GM10248 (cell line): ENCODE measurements at regions not wholly inside any gene's neighbourhood (a gene's known extent, or its start where the extent isn't known, plus 50 kb on each side); places are given as distances from the start of the nearest gene placed in this dataset.

Experiments
- CTCF ChIA-PET: fragments of 300-600 bp; sonication (Branson Sonifier 250); formaldehyde crosslinking; extraction: SDS; loops from one replicate; lab custom pipeline; 2021; ENCODE audit warnings: antibody characterized with exemption; lab: Yijun Ruan, JAX
- POLR2A ChIA-PET: fragments of 350-650 bp; sonication (Branson Sonifier 250); formaldehyde crosslinking; extraction: SDS; loops from one replicate; lab custom pipeline; 2020; ENCODE audit warnings: antibody characterized with exemption; lab: Yijun Ruan, JAX
- DNase-seq: peaks from one replicate; pipeline ENCODE4 v3.0.0; 2012; ENCODE audit errors: extremely low spot score
- TF ChIP-seq, protein P1 (sequence below): IDR thresholded peaks from 2 replicates; pipeline ENCODE4 v1.5.1; 2012; ENCODE audit warnings: mild to moderate bottlenecking, low read depth; ENCODE audit errors: extremely low read depth, missing control alignments, control extremely low read depth

DNA sequence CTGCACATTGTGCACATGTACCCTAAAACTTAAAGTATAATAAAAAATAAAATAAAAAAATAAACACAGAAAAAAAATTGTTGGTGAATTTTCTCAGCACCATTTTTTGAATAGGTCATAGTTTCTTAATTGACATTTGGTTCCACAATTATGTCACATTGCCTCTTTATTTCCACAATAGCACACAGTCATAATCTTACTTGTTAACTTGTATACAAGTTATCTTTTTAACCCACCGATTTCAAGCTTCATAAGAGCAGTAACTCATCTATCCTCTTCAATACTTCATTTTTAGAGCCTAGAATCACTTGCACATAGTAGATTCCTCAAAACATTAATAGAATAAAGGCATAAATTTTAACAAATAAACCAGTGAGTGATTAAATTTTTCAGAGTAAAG, 1425.1 kb upstream of the LRRTM3 start:
- TF ChIP-seq, protein P1, sequence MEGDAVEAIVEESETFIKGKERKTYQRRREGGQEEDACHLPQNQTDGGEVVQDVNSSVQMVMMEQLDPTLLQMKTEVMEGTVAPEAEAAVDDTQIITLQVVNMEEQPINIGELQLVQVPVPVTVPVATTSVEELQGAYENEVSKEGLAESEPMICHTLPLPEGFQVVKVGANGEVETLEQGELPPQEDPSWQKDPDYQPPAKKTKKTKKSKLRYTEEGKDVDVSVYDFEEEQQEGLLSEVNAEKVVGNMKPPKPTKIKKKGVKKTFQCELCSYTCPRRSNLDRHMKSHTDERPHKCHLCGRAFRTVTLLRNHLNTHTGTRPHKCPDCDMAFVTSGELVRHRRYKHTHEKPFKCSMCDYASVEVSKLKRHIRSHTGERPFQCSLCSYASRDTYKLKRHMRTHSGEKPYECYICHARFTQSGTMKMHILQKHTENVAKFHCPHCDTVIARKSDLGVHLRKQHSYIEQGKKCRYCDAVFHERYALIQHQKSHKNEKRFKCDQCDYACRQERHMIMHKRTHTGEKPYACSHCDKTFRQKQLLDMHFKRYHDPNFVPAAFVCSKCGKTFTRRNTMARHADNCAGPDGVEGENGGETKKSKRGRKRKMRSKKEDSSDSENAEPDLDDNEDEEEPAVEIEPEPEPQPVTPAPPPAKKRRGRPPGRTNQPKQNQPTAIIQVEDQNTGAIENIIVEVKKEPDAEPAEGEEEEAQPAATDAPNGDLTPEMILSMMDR, result no peak
- DNase-seq, result no peak
- CTCF ChIA-PET, result interaction anchor here (1.4 kb wide), 1 partner anchor 9 kb away, joined by 5 read pairs; no protein-coding TSS in a partner anchor
- POLR2A ChIA-PET, result no interaction called here

DNA sequence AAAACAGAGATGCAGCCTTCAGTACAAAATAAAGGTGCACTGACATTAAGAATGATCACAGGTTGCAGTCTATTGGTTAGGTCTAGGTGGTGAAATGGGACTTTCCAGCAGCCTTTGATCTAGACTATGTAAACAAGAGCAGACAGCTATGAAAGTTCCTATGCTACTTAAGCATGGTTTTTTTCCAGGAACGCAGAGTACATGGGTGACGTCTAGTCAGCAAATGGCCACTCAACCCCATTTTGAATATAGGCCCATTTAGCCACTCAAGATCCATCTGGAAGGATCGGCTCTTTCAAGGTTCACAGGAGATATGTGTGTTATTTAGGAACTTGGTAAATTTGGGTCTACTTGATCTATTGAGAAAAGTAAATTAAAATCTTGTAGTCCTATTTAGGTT, 1424.6 kb upstream of the LRRTM3 start:
- peak; percentile 10 for DNase-seq
- CTCF ChIA-PET, result interaction anchor here (1.4 kb wide), 1 partner anchor 10 kb away, joined by 5 read pairs; no protein-coding TSS in a partner anchor
- POLR2A ChIA-PET, result no interaction called here
- TF ChIP-seq, protein P1, result no peak

DNA sequence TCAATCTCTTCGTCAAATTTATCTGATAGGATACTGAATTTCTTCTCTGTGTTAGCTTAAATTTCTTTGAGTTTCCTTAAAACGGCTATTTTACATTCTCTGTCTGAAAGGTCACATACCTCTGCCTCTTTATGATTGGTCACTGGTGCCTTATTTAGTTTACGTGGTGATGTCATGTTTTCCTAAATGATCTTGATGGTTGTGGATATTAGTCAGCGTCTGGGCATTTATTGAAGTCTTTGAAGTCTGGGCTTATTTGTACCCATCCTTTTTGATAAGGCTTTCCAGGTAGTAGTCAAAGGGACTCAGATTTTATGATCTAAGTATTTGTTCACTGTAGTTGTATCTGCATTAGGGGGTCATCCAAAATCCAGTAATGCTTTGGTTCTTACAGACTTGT, 1407.5 kb upstream of the LRRTM3 start:
- ChIA-PET POLR2A (no interaction called here), CTCF (no interaction called here)
- no peak for DNase-seq
- TF ChIP-seq, protein P1, result no peak

DNA sequence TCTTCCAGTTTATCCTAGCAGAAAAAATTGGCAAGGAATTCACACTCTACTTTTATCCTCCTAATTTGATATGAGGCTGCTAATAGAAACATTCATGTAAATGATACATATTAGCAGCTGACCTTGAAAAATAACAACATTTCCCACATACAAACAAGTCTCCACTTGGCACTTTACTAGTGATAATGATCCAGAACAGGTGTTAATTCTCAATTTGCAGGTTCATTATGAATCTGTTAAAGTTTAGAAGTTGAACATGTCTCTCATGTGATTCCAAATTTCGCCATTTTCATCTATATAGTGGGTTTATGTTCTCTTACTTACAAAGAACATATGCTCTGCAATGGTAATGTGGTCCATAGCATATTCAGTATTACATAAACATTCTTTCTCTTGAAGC, 1396.8 kb upstream of the LRRTM3 start:
- no peak for DNase-seq
- CTCF ChIA-PET, result no interaction called here
- TF ChIP-seq, protein P1, result no peak
- POLR2A ChIA-PET, result no interaction called here

DNA sequence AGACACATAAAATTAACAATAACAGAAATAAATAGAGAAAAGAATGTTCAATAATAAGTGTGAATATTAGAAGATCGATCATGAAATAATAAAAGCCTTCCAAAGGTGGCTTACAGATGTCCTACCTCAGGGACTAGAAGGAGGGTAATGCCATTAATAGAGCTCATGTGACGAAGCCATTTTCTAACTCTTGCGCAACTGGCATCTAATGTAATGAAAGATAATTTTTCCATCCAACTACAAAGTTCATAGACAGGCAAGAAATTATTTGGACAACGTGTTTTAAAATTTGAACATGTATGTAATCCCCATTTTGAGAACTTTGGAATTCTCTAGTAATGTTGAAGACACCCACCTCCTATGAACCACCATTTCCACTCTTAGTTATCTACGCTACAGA, 1394.3 kb upstream of the LRRTM3 start:
- TF ChIP-seq, protein P1, result no peak
- ChIA-PET CTCF (no interaction called here), POLR2A (no interaction called here)
- DNase-seq, result no peak

DNA sequence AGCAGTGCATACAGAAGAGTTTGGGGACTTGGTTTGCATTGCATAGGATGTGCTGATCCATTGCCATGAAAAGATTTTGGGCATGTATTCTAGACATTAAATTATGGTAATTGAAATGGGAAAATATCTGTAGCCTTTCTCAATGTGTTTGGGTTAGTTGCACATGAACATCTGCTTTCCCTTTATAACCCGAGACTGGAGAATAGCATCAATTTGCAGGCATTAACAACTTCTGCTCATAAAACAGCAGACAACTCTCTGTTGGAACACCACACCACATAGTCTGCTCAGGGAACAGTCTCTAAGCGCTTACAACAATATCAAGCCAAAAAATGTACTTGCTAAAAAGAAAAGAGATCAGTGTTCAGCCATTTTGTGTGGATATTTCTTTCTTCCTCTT, 1391.1 kb upstream of the LRRTM3 start:
- TF ChIP-seq, protein P1, result no peak
- CTCF ChIA-PET, result no interaction called here
- no peak for DNase-seq
- POLR2A ChIA-PET, result no interaction called here
